ENCODE measurements at regions not wholly inside any gene's neighbourhood (a gene's known extent, or its start where the extent isn't known, plus 50 kb on each side); places are given as distances from the start of the nearest gene placed in this dataset.
"Not testable (repeated sequence)": the region's sequence is repeated elsewhere in the genome, so short reads cannot be mapped to it uniquely, and the experiment has no call there.

GRCh38 chr3:20700714-20701113 lies 514.7 kb upstream of the SGO1 start:
- no peak for DNase-seq

- no peak for DNase-seq
Measured at GRCh38 chr3:20698896-20699295, 512.9 kb upstream of the SGO1 start.

- no peak for DNase-seq
Measured at GRCh38 chr3:20696388-20697150, 510.6 kb upstream of the SGO1 start.

GRCh38 chr3:20692675-20693074 lies 506.7 kb upstream of the SGO1 start:
- no peak for DNase-seq

- DNase-seq: no peak
Measured at GRCh38 chr3:20683910-20684309, 497.9 kb upstream of the SGO1 start.

- DNase-seq: no peak
Measured at GRCh38 chr3:20682573-20682972, 496.6 kb upstream of the SGO1 start.

GRCh38 chr3:20680990-20681628 lies 495.1 kb upstream of the SGO1 start:
- no peak for DNase-seq

GRCh38 chr3:20673866-20674265 lies 487.9 kb upstream of the SGO1 start:
- no peak for DNase-seq

- DNase-seq: no peak
Measured at GRCh38 chr3:20669675-20670074, 483.7 kb upstream of the SGO1 start.

- no peak for DNase-seq
Measured at GRCh38 chr3:20669184-20669583, 483.2 kb upstream of the SGO1 start.

- DNase-seq: peak; percentile 1
Measured at GRCh38 chr3:20668411-20668810, 482.4 kb upstream of the SGO1 start.

- no peak for DNase-seq
Measured at GRCh38 chr3:20666091-20666490, 480.1 kb upstream of the SGO1 start.

- no peak for DNase-seq
Measured at GRCh38 chr3:20658491-20658890, 472.5 kb upstream of the SGO1 start.

GRCh38 chr3:20657560-20657959 lies 471.6 kb upstream of the SGO1 start:
- DNase-seq: no peak

GRCh38 chr3:20652231-20652986 lies 466.4 kb upstream of the SGO1 start:
- DNase-seq: no peak

GRCh38 chr3:20648921-20649381 lies 462.9 kb upstream of the SGO1 start:
- no peak for DNase-seq

- no peak for DNase-seq
Measured at GRCh38 chr3:20648294-20648693, 462.3 kb upstream of the SGO1 start.

GRCh38 chr3:20646425-20646824 lies 460.4 kb upstream of the SGO1 start:
- no peak for DNase-seq

GRCh38 chr3:20645340-20645739 lies 459.3 kb upstream of the SGO1 start:
- no peak for DNase-seq

GRCh38 chr3:20637729-20638128 lies 451.7 kb upstream of the SGO1 start:
- no peak for DNase-seq

- no peak for DNase-seq
Measured at GRCh38 chr3:20622304-20622703, 436.3 kb upstream of the SGO1 start.

GRCh38 chr3:20618621-20619020 lies 432.6 kb upstream of the SGO1 start:
- not testable (repeated sequence) for DNase-seq

- DNase-seq: not testable (repeated sequence)
Measured at GRCh38 chr3:20618181-20618580, 432.2 kb upstream of the SGO1 start.

GRCh38 chr3:20615982-20616381 lies 430.0 kb upstream of the SGO1 start:
- DNase-seq: not testable (repeated sequence)
